HG03354 (cell line): ENCODE measurements at regions not wholly inside any gene's neighbourhood (a gene's known extent, or its start where the extent isn't known, plus 50 kb on each side); places are given as distances from the start of the nearest gene placed in this dataset.
A peak's percentile ranks its signal among the peaks of the same experiment; 100 is the strongest.
"Not testable (repeated sequence)": the region's sequence is repeated elsewhere in the genome, so short reads cannot be mapped to it uniquely, and the experiment has no call there.

ENCODE experiments used
- ATAC-seq: cut with Tn5 transposase; IDR thresholded peaks from one replicate; pipeline ENCODE4 v1.9.1; 2021; ENCODE audit warnings: mild to moderate bottlenecking; ENCODE audit not compliant: unreplicated experiment, poor library complexity, severe bottlenecking

DNA sequence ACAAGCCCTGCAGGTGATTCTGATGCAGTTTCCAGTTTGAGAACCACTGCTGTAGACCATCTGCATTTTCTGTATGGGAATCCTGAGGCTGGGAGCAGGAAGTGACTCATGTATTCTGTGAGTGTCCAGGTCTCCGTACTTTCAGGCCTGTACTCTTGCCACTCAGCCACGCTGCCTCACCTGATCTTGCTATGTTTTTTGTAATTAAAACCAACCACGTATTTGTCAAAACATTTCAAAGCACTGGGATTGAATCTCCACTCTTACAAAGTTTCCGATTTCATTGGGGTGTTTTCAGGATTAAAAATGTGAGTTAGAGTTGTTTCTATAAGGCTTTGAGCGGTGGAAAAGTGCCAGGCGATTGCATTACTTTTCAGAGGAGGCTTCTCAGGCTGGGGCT, 2907.5 kb downstream of the RPIA start:
- ATAC-seq: not testable (repeated sequence)

- ATAC-seq: not testable (repeated sequence)
Measured at GRCh38 chr2:91602860-91603259, 2911.4 kb downstream of the RPIA start.

DNA sequence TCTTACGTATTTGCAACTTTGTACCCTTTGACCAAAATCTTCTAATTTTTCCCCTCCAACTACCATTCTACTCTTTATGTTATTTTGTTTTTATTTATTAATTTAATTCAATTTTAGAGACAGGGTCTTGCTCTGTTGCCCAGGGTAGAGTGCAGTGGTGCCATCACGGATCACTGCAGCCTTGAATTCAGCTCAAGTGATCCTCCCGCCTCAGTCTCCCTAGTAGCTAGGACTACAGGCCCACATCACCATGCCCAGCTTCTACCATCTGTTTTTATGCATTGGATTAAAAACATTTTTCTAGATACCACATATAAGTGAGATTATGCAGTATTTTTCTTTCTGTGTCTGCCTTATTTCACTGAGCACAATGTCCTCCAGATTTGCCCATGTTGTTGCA, 2912.5 kb downstream of the RPIA start:
- ATAC-seq: not testable (repeated sequence)

- not testable (repeated sequence) for ATAC-seq
Measured at GRCh38 chr2:91604629-91605028, 2913.2 kb downstream of the RPIA start.

GRCh38 chr2:91623739-91624138, 2932.3 kb downstream of the RPIA start:
- ATAC-seq: not testable (repeated sequence)

DNA sequence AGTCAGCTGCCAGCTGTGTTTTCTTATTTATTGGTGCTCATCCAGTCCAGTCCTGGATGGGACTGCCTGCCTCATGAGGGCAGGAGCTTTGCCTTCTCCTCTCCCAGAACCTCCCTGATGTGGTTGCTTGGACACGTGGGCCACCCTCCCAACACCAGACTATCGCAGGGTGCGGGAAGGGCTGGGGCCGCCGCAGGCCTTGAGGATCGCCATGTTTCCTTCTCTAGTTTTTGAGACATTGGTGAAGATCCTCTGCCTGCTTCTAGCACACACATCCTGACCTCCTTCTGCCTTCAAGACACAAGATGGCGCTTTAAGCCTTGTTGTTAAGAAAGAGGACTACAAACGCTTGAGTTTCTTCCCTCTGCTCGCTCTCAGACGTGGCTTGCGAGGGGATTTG, 2937.0 kb downstream of the RPIA start:
- not testable (repeated sequence) for ATAC-seq

- not testable (repeated sequence) for ATAC-seq
Measured at GRCh38 chr2:91657193-91657592, 2965.7 kb downstream of the RPIA start.

DNA sequence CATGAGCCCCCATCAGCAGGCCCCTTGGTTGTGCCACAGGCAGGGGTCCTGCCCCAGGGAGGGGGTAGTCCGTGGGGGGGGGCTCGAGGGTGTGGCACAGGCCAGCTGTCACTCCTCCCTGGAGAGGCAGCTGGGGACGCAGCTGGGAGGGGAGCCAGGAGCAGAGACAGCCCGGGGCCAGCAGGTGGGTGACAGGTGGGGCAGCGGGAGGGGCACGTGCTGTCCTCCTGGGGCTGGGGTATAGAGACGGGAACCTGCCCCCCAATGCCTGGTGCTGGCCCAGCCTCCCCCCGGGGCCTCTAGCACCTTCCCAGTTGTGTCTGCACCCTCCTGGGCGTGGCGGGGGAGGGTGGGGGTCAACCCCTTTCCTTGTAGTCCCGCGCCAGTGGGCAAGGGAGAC, 2966.9 kb downstream of the RPIA start:
- not testable (repeated sequence) for ATAC-seq

GRCh38 chr2:91659189-91659916, 2967.9 kb downstream of the RPIA start:
- not testable (repeated sequence) for ATAC-seq

DNA sequence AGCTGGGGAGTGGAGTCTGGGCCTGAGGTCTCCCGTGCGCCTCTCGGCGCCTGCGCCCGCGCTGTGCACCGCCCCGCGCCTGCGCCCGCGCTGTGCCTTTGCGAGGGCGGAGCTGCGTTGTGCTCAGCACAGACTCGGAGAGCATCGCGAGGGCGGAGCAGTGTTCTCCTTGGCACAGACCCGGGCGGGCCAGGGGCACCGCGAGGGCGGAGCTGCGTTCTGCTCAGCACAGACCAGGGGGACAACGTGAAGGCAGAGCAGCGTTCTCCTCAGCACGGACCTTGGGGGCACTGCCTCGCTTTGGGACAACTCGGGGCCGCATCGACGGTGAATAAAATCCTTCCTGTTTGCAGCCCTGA, 2968.4 kb downstream of the RPIA start:
- peak; percentile 100 for ATAC-seq

GRCh38 chr2:91667341-91667740, 2975.9 kb downstream of the RPIA start:
- ATAC-seq: not testable (repeated sequence)

DNA sequence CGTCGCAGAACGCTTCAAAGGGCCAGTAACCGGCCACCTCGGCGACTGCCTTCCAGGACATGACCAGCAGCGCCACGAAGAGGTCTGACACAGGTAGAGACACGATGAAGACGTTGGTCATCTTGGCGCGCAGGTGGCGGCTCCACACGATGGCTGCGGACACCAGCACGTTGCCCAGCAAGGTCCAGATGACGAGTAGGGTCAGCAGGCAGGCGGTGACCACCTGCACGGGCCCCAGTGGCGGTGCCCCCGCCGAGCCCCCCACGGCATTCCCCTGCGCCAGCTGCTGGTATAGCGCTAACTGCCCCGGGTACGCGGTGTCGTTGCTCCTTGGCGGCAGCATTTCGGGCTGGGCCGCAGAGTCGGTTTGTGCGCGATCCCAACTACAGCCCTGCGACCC, 2994.1 kb downstream of the RPIA start:
- ATAC-seq: not testable (repeated sequence)

DNA sequence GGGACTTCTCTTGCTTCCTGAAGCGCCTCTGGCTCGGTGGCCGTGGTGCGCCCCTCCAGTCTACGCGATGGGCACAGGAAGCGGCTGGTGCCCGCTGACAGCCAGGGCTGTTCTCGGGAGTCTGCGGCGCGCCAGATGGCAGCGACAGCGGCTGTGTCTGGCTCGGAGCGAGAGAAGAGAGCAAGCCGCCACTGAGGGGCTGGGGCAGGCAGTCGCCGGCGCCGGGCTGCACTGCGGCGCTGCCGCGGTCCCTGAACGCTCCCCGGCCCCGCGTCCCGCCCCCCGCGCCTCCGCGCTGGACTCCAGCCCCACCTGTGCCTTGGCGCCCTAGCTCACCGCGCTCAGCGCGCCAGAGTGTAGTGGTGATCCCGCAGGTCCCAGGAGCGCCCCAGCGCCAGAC, 2994.6 kb downstream of the RPIA start:
- not testable (repeated sequence) for ATAC-seq
